ENCODE measurements at regions not wholly inside any gene's neighbourhood (a gene's known extent, or its start where the extent isn't known, plus 50 kb on each side); places are given as distances from the start of the nearest gene placed in this dataset.

DNA sequence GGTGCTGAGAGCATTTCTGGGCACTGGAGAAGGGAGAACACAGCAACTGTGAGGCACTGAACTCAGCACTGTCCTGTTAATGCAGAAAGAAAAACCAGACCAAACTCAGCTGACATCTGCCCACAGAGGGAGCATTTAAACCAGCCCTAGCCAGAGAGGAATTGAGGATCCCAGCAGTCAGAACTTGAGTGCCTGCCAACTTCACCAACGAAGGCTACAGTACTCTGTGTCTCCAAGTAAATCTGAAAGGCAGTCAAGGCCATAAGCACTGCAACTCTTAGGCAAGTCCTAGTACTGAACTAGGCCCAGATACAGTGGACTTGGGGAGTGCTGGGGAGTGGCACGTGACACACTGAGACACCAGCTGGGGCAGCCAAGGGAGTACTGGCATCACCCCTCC, 176.2 kb upstream of the ZC3H15 start (continued):
- TF ChIP-seq XRCC5 (IDR thresholded peaks at IDR 0.05; ENCODE audit: low read depth, low read length) = no peak
- TF ChIP-seq TCF3 (CRISPR knock-in tag; IDR thresholded peaks at IDR 0.05) = no peak
- TF ChIP-seq BRCA1 (IDR thresholded peaks at IDR 0.05) = no peak
- no peak for TF ChIP-seq BRCA1 (CRISPR knock-in tag; IDR thresholded peaks at IDR 0.05)
- no peak for TF ChIP-seq CBFA2T2 (conservative IDR thresholded peaks at IDR 0.05)
- TF ChIP-seq, protein P1, sequence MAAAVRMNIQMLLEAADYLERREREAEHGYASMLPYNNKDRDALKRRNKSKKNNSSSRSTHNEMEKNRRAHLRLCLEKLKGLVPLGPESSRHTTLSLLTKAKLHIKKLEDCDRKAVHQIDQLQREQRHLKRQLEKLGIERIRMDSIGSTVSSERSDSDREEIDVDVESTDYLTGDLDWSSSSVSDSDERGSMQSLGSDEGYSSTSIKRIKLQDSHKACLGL (CRISPR knock-in tag; IDR thresholded peaks at IDR 0.05; ENCODE audit: borderline replicate concordance, poor library complexity, severe bottlenecking) = no peak
- no peak for TF ChIP-seq ZFX (CRISPR knock-in tag; IDR thresholded peaks at IDR 0.05)
- no peak for TF ChIP-seq THRAP3 (IDR thresholded peaks at IDR 0.05; ENCODE audit: borderline replicate concordance)
- TF ChIP-seq, protein P2, sequence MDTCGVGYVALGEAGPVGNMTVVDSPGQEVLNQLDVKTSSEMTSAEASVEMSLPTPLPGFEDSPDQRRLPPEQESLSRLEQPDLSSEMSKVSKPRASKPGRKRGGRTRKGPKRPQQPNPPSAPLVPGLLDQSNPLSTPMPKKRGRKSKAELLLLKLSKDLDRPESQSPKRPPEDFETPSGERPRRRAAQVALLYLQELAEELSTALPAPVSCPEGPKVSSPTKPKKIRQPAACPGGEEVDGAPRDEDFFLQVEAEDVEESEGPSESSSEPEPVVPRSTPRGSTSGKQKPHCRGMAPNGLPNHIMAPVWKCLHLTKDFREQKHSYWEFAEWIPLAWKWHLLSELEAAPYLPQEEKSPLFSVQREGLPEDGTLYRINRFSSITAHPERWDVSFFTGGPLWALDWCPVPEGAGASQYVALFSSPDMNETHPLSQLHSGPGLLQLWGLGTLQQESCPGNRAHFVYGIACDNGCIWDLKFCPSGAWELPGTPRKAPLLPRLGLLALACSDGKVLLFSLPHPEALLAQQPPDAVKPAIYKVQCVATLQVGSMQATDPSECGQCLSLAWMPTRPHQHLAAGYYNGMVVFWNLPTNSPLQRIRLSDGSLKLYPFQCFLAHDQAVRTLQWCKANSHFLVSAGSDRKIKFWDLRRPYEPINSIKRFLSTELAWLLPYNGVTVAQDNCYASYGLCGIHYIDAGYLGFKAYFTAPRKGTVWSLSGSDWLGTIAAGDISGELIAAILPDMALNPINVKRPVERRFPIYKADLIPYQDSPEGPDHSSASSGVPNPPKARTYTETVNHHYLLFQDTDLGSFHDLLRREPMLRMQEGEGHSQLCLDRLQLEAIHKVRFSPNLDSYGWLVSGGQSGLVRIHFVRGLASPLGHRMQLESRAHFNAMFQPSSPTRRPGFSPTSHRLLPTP (IDR thresholded peaks at IDR 0.05; ENCODE audit: borderline replicate concordance, extremely low read depth, insufficient read length) = no peak
- TF ChIP-seq KLF1 (tag; IDR thresholded peaks at IDR 0.05) = no peak
- no peak for TF ChIP-seq SIN3A (IDR thresholded peaks at IDR 0.05; ENCODE audit: borderline replicate concordance in 2 of 2, control insufficient read depth in 1 of 2, low read depth in 2 of 2, low read length in 2 of 2)
- TF ChIP-seq, protein P3, sequence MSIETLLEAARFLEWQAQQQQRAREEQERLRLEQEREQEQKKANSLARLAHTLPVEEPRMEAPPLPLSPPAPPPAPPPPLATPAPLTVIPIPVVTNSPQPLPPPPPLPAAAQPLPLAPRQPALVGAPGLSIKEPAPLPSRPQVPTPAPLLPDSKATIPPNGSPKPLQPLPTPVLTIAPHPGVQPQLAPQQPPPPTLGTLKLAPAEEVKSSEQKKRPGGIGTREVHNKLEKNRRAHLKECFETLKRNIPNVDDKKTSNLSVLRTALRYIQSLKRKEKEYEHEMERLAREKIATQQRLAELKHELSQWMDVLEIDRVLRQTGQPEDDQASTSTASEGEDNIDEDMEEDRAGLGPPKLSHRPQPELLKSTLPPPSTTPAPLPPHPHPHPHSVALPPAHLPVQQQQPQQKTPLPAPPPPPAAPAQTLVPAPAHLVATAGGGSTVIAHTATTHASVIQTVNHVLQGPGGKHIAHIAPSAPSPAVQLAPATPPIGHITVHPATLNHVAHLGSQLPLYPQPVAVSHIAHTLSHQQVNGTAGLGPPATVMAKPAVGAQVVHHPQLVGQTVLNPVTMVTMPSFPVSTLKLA (conservative IDR thresholded peaks at IDR 0.05) = no peak
- TF ChIP-seq ZNF586 (CRISPR knock-in tag; conservative IDR thresholded peaks at IDR 0.05) = no peak
